GM19099 (cell line): ENCODE measurements at regions not wholly inside any gene's neighbourhood (a gene's known extent, or its start where the extent isn't known, plus 50 kb on each side); places are given as distances from the start of the nearest gene placed in this dataset.

Experiments
- POLR2A ChIP-seq: IDR thresholded peaks from 3 replicates; pipeline ENCODE4 v1.6.1; 2011; ENCODE audit warnings: low read depth; ENCODE audit not compliant: insufficient read length; ENCODE audit errors: extremely low read depth

DNA sequence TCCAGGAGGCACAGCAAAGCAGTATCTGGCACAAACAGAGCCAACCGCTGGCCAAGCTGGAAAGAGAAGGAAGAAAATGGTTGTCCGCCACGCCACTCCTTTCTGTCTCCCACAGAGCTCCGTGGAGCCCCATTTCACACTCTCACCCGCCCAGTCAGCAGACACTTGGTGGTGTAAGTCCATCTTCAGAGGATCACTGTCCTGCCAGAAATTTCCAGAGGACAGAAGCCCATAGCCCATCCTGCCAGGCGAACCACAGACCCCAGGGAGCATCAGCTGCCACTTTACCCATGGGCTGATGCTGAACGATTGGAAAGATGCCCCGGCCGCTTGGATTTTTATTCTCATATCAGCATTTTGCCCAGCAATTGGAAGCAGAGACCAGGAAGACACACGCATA lies 144.7 kb upstream of the LYZL2 start:
- TF ChIP-seq POLR2A, result no peak

DNA sequence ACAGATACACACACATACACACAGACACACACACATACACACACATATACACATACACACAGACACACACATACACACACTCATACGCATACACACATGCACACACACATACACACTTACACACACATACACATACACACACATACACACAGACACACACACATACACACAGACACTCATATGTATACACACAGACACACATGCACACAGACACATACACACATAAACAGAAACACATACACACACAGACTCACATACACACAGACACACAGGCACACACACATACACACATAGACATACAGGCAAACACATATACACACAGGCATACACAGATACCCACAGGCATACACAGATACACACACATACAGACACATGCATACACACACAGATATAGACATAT lies 143.9 kb upstream of the LYZL2 start:
- TF ChIP-seq POLR2A, result no peak

DNA sequence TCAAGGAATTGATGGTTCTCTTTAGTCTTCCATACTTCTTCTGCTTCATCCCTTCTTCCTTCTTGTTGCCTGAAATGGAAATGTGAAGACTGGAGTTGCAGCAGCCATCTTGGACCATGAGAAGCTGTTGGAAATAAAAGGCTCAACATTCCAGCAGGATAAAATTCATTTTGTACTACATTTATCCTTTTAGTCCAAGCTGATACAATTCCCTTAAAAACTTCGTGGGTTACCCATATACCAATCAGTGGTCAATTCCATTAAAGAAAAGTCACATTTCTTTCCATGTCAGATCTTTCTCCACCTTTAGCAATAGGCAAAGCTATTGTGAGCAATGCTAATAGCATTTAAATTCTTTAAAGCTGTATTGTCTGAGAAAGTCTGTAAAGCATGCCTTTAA lies 141.3 kb upstream of the LYZL2 start:
- no peak for TF ChIP-seq POLR2A

DNA sequence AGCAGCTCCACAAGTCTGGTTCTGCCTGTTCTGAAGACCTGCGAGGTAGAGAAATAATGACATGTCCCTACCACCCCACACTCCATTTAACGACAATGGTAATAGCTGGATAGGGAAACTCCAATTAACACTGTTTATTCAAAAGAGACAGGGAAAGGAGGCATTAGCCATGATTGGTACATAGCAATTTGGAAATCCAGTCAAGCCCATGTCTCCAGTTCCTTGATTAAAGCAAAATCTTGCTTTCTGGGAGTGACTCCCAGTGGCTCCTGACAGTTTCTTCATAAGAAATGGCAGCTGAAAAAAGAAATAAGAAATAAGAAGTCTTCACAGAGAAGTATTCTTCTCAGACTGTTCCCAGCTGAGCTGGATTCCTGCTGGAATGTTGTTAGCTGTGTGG lies 140.7 kb upstream of the LYZL2 start:
- no peak for TF ChIP-seq POLR2A

DNA sequence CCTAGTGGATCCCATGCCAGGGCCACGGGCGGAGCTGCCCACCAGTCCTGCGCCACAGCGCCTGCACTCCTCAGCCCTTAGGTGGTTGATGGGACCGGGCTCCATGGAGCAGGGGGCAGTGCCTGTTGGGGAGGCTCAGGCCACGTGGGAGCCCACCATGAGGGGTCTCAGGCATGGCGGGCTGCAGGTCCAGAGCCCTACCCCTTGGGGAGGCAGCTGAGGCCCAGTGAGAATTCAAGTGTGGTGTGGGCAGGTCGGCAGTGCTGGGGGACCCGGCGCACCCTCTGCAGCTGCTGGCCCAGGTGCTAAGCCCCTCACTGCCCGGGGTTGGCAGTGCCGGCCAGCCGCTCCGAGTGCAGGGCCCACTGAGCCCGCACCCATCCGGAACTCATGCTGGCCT lies 139.8 kb upstream of the LYZL2 start:
- no peak for TF ChIP-seq POLR2A

DNA sequence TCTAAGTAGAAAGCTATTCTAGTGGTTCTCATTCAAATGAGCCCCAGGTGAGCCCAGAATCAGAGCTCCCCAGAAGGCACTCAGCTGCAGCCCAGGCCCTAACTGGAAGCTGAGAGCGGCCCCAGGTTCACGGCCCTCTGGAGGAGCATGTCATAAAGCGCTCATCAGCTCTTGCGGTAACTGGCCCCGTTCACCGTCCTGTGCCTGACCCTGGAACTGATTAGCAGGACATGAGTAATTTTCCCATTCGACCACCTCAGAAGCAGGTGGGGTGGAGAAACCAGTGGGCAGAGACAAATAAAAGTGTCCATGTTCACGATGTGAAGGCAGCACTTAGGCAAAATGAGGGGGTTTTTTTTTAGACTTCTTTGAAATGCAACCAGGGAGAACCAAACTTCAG lies 136.1 kb upstream of the LYZL2 start:
- TF ChIP-seq POLR2A, result no peak

DNA sequence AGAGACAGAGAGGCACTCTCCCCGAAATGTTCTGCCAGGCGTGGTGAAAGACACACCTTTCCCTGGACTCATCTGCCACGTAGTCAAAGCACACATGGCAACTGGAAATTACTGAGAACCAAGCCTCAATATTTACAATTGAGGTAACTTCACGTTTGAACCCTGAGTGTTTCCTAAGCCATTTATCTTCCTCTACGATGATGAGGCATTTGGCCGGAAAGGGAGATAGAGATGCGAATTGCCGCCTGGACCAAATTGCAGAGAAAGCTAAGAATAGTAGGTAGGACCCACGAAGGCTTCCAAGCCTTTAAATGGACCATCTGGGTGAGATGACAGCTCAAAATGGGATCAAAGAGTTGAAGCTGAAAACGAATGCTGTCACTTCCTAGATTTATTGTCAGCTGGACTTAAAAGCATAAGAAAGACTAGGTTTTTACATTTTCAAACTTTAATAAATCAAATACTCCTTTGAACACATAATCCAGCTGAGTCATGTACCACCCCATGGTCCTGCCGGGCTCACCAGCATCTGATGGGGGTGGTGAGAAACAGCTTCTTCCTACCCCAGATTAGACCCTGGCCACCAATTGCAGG lies 135.6 kb upstream of the LYZL2 start:
- TF ChIP-seq POLR2A, result no peak

DNA sequence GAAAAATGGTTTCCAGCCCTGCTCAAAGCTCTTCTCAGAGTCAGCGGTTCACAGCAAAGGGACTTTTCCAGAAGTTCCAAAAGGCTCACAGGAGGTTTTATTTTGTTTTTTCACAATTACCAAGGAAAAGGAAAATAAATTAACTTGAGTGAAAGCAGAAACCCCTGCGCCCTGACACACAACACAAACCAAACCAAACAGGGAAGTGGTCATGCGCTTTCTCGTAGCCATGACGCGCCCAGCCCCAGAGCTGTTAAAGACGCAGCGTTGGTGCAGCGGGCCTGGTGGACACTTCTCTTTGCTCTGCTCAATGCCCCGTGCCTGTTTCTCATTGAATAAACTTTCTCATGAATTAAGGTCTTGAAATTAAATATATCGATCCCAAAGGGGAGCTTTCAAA lies 134.4 kb upstream of the LYZL2 start:
- TF ChIP-seq POLR2A, result no peak

DNA sequence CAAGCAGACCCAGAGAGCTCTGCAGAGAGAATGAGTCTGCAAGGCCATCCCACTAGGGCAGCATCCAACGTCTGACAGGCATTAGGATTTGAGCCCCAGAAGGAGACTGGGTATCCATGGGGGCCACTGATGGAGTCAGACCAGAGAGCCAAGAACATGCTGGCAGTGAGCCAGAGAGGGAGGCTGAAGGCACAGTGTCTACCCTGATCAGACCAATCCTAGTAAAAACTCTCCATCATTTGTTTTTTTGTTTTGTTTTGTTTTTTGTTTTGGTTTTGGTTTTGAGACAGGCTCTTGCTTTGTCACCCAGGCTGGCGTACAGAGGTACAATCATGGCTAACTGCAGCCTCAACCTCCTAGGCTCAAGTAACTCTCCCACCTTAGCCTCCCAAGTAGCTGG lies 133.1 kb upstream of the LYZL2 start:
- no peak for TF ChIP-seq POLR2A

DNA sequence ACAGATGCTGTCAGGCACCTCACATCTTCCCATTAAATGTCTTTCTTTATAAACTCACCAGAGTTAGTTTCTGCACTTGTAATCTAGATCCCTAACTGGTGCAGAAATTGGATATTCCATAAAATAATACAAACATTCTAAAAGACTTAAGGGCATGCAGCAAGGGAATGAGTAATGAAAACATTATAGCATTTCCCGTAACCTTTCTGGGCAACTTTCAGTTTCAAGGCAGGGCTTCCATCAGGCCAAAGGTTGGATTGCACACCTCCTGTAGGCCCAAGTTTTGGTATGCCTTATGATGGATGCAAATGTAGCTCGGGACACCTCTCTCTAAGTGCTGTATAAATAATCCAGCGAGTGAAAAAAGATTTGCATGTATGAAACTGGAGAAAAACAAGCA lies 129.9 kb upstream of the LYZL2 start:
- TF ChIP-seq POLR2A, result no peak

DNA sequence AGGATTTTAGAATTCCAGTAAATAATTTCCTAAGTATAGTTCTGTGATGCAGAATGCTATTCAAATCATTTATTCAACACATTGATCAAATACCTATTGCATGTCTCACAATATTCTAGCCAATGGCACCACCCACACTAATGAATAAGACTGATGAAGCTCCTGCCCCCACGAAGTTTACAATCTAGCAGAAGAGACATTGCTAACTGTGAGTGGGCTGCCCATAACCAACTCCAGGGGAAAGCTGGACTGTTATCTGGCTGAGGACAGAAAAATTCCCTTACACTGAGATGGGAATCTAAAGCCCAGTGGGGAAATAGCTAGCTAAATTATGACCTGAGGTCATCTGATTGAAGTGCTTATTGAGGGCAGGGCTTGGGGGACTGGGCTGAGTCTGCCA lies 128.8 kb upstream of the LYZL2 start:
- no peak for TF ChIP-seq POLR2A

DNA sequence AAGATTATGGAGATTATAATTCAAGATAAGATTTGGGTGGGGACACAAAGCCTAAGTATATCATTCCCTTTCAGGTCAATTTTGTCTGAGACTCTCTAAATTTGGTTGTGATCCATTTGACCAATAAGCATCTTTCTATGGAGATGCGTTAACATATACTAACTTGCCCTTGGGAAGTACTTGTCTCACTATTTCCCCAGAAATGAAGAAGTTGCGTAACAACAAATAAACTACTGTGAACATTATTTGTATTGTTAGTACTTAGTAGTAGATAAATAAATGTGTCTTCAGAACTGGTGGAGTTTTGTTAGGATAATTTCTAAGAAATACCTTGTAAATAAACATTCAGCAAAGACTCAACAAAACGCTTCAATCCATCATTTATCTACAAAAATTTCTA lies 127.3 kb upstream of the LYZL2 start:
- TF ChIP-seq POLR2A, result no peak

DNA sequence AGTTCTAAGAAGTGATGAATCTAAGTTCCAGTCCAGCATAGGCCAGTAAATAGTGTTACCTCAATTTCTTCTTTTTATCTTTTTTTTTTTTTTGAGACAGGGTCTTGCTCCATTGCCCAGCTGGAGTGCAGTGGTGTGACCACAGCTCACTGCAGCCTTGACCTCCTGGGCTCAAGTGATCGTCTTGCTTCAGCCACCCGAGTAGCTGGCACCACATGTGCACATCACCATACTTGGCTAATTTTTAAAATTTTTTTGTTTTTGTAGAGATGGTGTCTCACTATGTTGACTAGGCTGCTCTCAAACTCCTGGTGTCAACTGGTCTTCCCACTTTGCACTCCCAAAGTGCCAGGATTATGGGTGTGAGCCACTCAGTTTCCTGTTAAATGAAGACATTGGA lies 126.6 kb upstream of the LYZL2 start:
- no peak for TF ChIP-seq POLR2A

DNA sequence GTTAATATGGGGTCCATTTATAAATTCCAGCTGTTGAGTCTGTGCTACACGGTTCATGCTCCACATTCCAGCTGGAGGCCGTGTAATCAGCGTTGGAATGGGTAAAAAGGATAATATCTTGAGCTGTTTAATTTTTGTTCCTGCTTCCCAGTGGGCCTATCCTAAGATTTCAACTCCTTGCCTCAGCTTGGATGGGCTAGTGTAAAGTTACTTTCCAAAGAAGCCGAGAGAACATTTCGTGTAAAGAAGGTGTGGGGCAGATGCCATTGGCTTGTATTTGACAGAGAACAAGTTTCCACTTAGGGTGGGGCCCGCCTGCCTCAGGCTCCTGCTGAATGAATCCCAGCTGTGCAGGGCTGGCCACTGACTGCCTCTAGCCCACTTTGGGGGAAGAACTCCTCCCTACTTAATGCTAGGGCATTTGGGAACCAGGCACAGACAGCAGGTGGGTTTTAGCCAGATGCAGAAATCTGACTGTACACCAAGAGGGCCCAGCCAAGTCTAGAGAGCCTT lies 125.9 kb upstream of the LYZL2 start:
- TF ChIP-seq POLR2A, result no peak

DNA sequence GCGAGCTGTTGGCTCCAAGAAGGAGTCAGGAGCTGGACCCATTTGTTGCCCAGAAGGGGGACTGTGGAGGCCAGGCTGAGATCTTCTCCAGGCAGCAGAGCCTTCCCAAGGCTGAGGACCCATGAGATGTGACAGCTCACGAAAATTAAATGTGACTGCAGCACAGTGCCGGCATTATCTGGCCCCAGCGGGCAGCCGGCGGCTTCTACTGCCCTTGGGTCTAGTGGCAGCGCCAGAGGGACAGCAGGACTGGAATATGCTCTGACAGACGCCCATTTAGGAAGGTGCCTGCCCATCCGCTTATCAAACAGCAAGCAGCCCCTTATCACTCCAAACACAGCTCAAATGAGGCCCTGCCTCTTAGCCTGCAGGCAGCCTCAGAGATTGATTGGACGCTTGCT lies 122.9 kb upstream of the LYZL2 start:
- no peak for TF ChIP-seq POLR2A

DNA sequence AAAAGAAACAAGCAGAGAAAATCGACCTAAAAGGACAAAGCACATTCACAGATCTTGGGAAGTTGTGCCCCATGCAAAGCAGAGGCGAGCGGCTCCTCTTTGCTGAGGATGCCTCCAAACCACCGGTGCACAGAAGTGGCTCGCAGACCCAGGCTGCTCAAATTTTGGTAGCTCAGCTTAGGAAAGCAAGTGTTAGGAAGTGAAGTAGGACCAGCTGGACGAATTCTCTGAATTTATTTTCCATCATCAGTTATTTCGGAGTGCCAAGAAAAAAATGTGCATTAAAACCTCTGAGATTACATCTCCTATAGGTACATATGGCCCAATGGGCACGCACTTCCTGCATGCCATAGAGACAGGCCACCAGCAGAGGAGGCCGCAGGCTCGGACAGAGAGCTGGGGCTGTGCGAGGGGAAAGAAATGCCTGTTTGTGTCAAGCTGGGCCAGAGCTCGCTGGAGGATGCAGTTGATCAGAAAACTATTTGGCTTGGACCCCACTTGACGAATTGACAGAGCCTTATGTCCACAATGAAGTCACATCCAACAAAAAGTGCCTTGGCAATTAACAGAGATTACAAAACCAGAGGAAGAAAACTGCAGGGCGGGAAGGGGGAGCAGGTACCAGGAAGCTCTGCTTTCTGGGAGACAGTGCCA lies 122.3 kb upstream of the LYZL2 start:
- no peak for TF ChIP-seq POLR2A
